HG03135 (cell line): ENCODE measurements at regions not wholly inside any gene's neighbourhood (a gene's known extent, or its start where the extent isn't known, plus 50 kb on each side); places are given as distances from the start of the nearest gene placed in this dataset.

Experiments used
- ATAC-seq: cut with Tn5 transposase; IDR thresholded peaks from one replicate; pipeline ENCODE4 v1.9.1; 2021; ENCODE audit warnings: mild to moderate bottlenecking, moderate library complexity; ENCODE audit not compliant: unreplicated experiment

GRCh38 chr3:6132684-6133432, 728.1 kb upstream of the GRM7 start:
- ATAC-seq, result no peak

GRCh38 chr3:6142707-6143106, 718.2 kb upstream of the GRM7 start:
- no peak for ATAC-seq

- ATAC-seq, result no peak
These were observed 713.0 kb upstream of the GRM7 start for GRCh38 chr3:6147883-6148282.

- ATAC-seq, result no peak
These were observed 705.1 kb upstream of the GRM7 start for GRCh38 chr3:6155650-6156338.

GRCh38 chr3:6165951-6166350, 695.0 kb upstream of the GRM7 start:
- ATAC-seq, result no peak

GRCh38 chr3:6168256-6168655, 692.7 kb upstream of the GRM7 start:
- ATAC-seq, result no peak

GRCh38 chr3:6172871-6173642, 687.9 kb upstream of the GRM7 start:
- no peak for ATAC-seq

GRCh38 chr3:6177417-6177816, 683.5 kb upstream of the GRM7 start:
- ATAC-seq, result no peak

GRCh38 chr3:6179761-6180160, 681.2 kb upstream of the GRM7 start:
- ATAC-seq, result no peak

- no peak for ATAC-seq
These were observed 680.7 kb upstream of the GRM7 start for GRCh38 chr3:6180171-6180570.

- ATAC-seq, result no peak
These were observed 678.4 kb upstream of the GRM7 start for GRCh38 chr3:6182476-6182875.

GRCh38 chr3:6182909-6183308, 678.0 kb upstream of the GRM7 start:
- ATAC-seq, result no peak

- no peak for ATAC-seq
These were observed 671.5 kb upstream of the GRM7 start for GRCh38 chr3:6189384-6189783.

- ATAC-seq, result no peak
These were observed 656.0 kb upstream of the GRM7 start for GRCh38 chr3:6204891-6205290.

GRCh38 chr3:6216135-6217026, 644.5 kb upstream of the GRM7 start:
- ATAC-seq, result no peak

- ATAC-seq, result no peak
These were observed 640.5 kb upstream of the GRM7 start for GRCh38 chr3:6220447-6220846.

- no peak for ATAC-seq
These were observed 638.8 kb upstream of the GRM7 start for GRCh38 chr3:6222069-6222468.

- no peak for ATAC-seq
These were observed 637.3 kb upstream of the GRM7 start for GRCh38 chr3:6223572-6223971.

GRCh38 chr3:6228958-6229683, 631.8 kb upstream of the GRM7 start:
- peak; percentile 58 for ATAC-seq

GRCh38 chr3:6229778-6230410, 631.0 kb upstream of the GRM7 start:
- no peak for ATAC-seq
